OCI-LY7 (cell line): ENCODE measurements at regions not wholly inside any gene's neighbourhood (a gene's known extent, or its start where the extent isn't known, plus 50 kb on each side); places are given as distances from the start of the nearest gene placed in this dataset.

ENCODE experiments used
- BruUV-seq: library from RNA; stranded (reverse); fragments of 400-500 nt; replicated peaks from 2 replicates; lab custom pipeline; 2021; lab: Mats Ljungman, UMichigan
- CTCF ChIA-PET: fragments of 300-600 bp; sonication (Branson Sonifier 250); formaldehyde crosslinking; loops from one replicate; lab custom pipeline; 2022; ENCODE audit warnings: antibody characterized with exemption; ENCODE audit not compliant: unreplicated experiment; lab: Charles Lee
- POLR2A ChIA-PET: fragments of 300-600 bp; sonication (Branson Sonifier 250); formaldehyde crosslinking; loops from one replicate; lab custom pipeline; 2022; ENCODE audit warnings: antibody characterized with exemption; lab: Charles Lee
- DNase-seq: peaks from one replicate; pipeline ENCODE4 v3.0.0-alpha.2; 2015; ENCODE audit warnings: low spot score
- H2AFZ ChIP-seq: fragments of 200-600 bp; sonication (generic), shearing (Covaris generic); 2 replicates; pipeline ENCODE4 v1.6.1; 2014; ENCODE audit warnings: mild to moderate bottlenecking, antibody characterized with exemption, low read length, moderate library complexity
- H3K27ac ChIP-seq: fragments of 200-600 bp; sonication (generic); 2 replicates; pipeline ENCODE4 v1.5.1; 2014; ENCODE audit warnings: mixed run types, low read depth, mild to moderate bottlenecking, moderate library complexity, low read length, inconsistent platforms; ENCODE audit not compliant: poor library complexity, severe bottlenecking
- H3K36me3 ChIP-seq: fragments of 200-600 bp; sonication (generic); 2 replicates; pipeline ENCODE4 v1.6.1; 2014; ENCODE audit warnings: mild to moderate bottlenecking, antibody characterized with exemption, low read length, moderate library complexity, mixed read lengths; ENCODE audit not compliant: insufficient read depth
- H3K4me1 ChIP-seq: fragments of 200-600 bp; sonication (generic); 2 replicates; pipeline ENCODE4 v1.5.1; 2014; ENCODE audit warnings: mild to moderate bottlenecking, low read length; ENCODE audit not compliant: insufficient read depth, poor library complexity, severe bottlenecking
- H3K4me2 ChIP-seq: fragments of 200-600 bp; sonication (generic); 2 replicates; pipeline ENCODE4 v1.6.1; 2014; ENCODE audit warnings: mild to moderate bottlenecking, low read length
- H3K4me3 ChIP-seq: fragments of 200-600 bp; sonication (generic); 2 replicates; pipeline ENCODE4 v1.5.1; 2014; ENCODE audit warnings: mild to moderate bottlenecking, low read depth, low read length; ENCODE audit not compliant: poor library complexity, severe bottlenecking
- H3K79me2 ChIP-seq: fragments of 200-600 bp; sonication (generic); 2 replicates; pipeline ENCODE4 v1.6.1; 2016; ENCODE audit warnings: low read depth, mild to moderate bottlenecking, low read length, moderate library complexity, mixed read lengths; ENCODE audit not compliant: insufficient read depth
- H3K9me2 ChIP-seq: fragments of 200-600 bp; sonication (generic); 2 replicates; pipeline ENCODE4 v1.6.1; 2016; ENCODE audit warnings: mild to moderate bottlenecking, low read length, mixed read lengths; ENCODE audit not compliant: insufficient read depth
- H3K9me3 ChIP-seq: fragments of 200-600 bp; sonication (generic); 2 replicates; pipeline ENCODE4 v1.6.1; 2014; ENCODE audit warnings: mild to moderate bottlenecking, mixed run types, low read length, mixed read lengths
- H4K20me1 ChIP-seq: fragments of 200-600 bp; sonication (generic); 2 replicates; pipeline ENCODE4 v1.6.1; 2014; ENCODE audit warnings: mild to moderate bottlenecking, antibody characterized with exemption, low read length, moderate library complexity, mixed read lengths; ENCODE audit not compliant: insufficient read depth
- EZH2phosphoT487 ChIP-seq: fragments of 200-600 bp; sonication (generic); IDR thresholded peaks from 2 replicates; pipeline ENCODE4 v1.6.1; 2018; ENCODE audit warnings: low read depth, borderline replicate concordance, mild to moderate bottlenecking, mixed run types, antibody characterized with exemption, low read length, moderate library complexity, mixed read lengths
- intact Hi-C: fragments of 100-400 bp; cut with micrococcal nuclease; formaldehyde crosslinking; loops from one replicate; pipeline ENCODE4 v1.10.0; 2022; ENCODE audit not compliant: unreplicated experiment
- TF ChIP-seq, protein P1 (sequence below): fragments of 200-600 bp; sonication (generic); conservative IDR thresholded peaks from 2 replicates; pipeline ENCODE4 v1.5.1; 2014; ENCODE audit warnings: mild to moderate bottlenecking, antibody characterized with exemption, low read length, moderate library complexity, mixed read lengths

DNA sequence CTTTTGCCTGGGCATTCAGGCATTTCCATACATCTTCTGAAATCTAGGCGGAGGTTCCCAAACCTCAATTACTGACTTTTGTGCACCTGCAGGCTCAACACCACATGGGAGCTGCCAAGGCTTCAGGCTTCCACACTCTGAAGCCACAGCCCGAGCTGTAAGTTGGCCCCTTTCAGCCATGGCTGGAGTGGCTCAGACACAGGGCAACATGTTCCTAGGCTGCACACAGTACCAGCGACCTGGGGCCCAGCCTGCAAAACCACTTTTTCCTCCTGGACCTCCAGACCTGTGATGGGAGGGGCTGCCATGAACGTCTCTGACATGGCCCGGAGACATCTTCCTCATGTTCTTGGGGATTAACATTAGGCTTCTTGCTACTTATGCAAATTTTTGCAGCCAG is 1558.2 kb upstream of the PCDH20 start:
- no peak overlapping the region for H3K4me3 ChIP-seq
- CTCF ChIA-PET = no interaction called here
- H3K9me2 ChIP-seq = no peaks in the 10 kb centered on the region
- no peaks in the 10 kb centered on the region for H3K36me3 ChIP-seq
- intact Hi-C loops = no loop called here
- POLR2A ChIA-PET = no interaction called here
- H4K20me1 ChIP-seq = no peaks in the 10 kb centered on the region
- no peak for DNase-seq
- no peaks in the 10 kb centered on the region for H3K9me3 ChIP-seq
- H2AFZ ChIP-seq = no peak overlapping the region
- no peak overlapping the region for H3K27ac ChIP-seq
- TF ChIP-seq, protein P1, sequence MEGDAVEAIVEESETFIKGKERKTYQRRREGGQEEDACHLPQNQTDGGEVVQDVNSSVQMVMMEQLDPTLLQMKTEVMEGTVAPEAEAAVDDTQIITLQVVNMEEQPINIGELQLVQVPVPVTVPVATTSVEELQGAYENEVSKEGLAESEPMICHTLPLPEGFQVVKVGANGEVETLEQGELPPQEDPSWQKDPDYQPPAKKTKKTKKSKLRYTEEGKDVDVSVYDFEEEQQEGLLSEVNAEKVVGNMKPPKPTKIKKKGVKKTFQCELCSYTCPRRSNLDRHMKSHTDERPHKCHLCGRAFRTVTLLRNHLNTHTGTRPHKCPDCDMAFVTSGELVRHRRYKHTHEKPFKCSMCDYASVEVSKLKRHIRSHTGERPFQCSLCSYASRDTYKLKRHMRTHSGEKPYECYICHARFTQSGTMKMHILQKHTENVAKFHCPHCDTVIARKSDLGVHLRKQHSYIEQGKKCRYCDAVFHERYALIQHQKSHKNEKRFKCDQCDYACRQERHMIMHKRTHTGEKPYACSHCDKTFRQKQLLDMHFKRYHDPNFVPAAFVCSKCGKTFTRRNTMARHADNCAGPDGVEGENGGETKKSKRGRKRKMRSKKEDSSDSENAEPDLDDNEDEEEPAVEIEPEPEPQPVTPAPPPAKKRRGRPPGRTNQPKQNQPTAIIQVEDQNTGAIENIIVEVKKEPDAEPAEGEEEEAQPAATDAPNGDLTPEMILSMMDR = no peak
- TF ChIP-seq EZH2phosphoT487 = no peak
- no peaks in the 10 kb centered on the region for H3K79me2 ChIP-seq
- no TSS peak for BruUV-seq
- H3K4me2 ChIP-seq = no peak overlapping the region
- no peaks in the 10 kb centered on the region for H3K4me1 ChIP-seq

DNA sequence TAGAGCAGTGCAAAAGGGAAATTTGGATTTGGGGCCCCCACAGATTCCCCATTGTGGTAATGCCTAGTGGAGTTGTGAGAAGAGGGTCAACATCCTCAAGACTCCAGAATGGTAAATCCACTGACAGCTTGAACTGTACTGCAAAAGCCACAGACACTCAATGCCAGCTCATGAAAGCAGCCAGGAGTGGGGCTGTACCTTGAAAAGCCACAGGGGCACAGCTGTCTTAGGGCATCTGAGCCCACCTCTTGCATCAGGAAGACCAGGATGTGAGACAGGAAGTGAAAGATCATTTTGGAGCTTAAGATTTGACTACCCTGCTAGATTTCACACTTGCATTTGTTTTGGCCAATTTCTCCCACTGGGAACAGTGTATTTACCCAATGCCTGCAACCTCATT is 1548.9 kb upstream of the PCDH20 start:
- H3K4me1 ChIP-seq = no peaks in the 10 kb centered on the region
- intact Hi-C loops = no loop called here
- no peaks in the 10 kb centered on the region for H3K79me2 ChIP-seq
- H3K4me2 ChIP-seq = no peak overlapping the region
- H3K4me3 ChIP-seq = no peak overlapping the region
- ChIA-PET CTCF (no interaction called here), POLR2A (interaction anchor here (0.7 kb wide), 1 partner anchor 422 kb away, joined by 4 read pairs; no protein-coding TSS in a partner anchor)
- no peaks in the 10 kb centered on the region for H3K9me2 ChIP-seq
- H4K20me1 ChIP-seq = no peaks in the 10 kb centered on the region
- DNase-seq = no peak
- H2AFZ ChIP-seq = no peak overlapping the region
- no peak overlapping the region for H3K27ac ChIP-seq
- TF ChIP-seq, protein P1 = no peak
- no peak for TF ChIP-seq EZH2phosphoT487
- no peaks in the 10 kb centered on the region for H3K36me3 ChIP-seq
- H3K9me3 ChIP-seq = no peaks in the 10 kb centered on the region
- BruUV-seq = no TSS peak

DNA sequence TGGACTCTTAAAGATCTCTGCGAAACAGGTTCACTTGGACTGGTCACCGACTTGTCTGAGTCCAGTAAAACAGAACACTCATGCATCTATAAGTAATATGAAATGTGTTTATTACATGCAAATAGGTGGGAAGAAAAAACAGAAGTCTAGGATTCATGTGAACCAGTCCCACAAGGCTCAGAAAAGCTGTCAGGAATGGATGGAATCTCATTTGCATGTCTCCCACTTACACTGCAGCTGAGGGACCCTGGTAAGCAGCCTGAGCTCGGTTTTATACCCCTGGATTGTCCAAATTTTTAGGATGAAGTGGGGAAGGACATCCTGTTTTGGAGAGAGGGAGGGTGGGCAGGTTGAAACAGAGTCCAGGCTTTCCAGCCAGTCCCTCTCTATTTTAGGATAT is 1545.1 kb upstream of the PCDH20 start:
- Histone ChIP-seq H3K4me3 (no peak overlapping the region), H3K9me2 (no peaks in the 10 kb centered on the region), H3K9me3 (no peaks in the 10 kb centered on the region), H3K4me1 (no peaks in the 10 kb centered on the region), H3K79me2 (no peaks in the 10 kb centered on the region), H3K4me2 (no peak overlapping the region), H2AFZ (no peak overlapping the region), H3K27ac (no peak overlapping the region), H3K36me3 (no peaks in the 10 kb centered on the region), H4K20me1 (no peaks in the 10 kb centered on the region)
- no TSS peak for BruUV-seq
- ChIA-PET POLR2A (no interaction called here), CTCF (no interaction called here)
- DNase-seq = no peak
- intact Hi-C loops = no loop called here
- TF ChIP-seq EZH2phosphoT487 = no peak
- TF ChIP-seq, protein P1 = no peak
